OCI-LY3 (cell line): ENCODE measurements at regions not wholly inside any gene's neighbourhood (a gene's known extent, or its start where the extent isn't known, plus 50 kb on each side); places are given as distances from the start of the nearest gene placed in this dataset.

Experiments
- H2AFZ ChIP-seq: fragments of 200-600, 300-600 bp; shearing (Covaris generic); 2 replicates; pipeline ENCODE4 v1.6.0; 2014; ENCODE audit warnings: antibody characterized with exemption, low read depth, low read length
- H3K27ac ChIP-seq: fragments of 200-600, 300-600 bp; sonication (generic); 2 replicates; pipeline ENCODE4 v1.5.1; 2014; ENCODE audit warnings: mild to moderate bottlenecking, low read length, moderate library complexity, mixed read lengths
- H3K27me3 ChIP-seq: fragments of 200-600, 300-600 bp; sonication (generic); 2 replicates; pipeline ENCODE4 v1.6.1; 2014; ENCODE audit warnings: low read depth, low read length, mixed read lengths
- H3K36me3 ChIP-seq: fragments of 200-600, 300-600 bp; sonication (generic); replicated peaks from 2 replicates; pipeline ENCODE3; 2014; ENCODE audit warnings: low read depth, low read length, mixed read lengths
- H3K4me1 ChIP-seq: fragments of 300-600, 200-600 bp; sonication (generic); 2 replicates; pipeline ENCODE4 v1.6.1; 2014; ENCODE audit warnings: low read length, mixed read lengths
- H3K4me2 ChIP-seq: fragments of 200-600, 300-600 bp; sonication (generic); 2 replicates; pipeline ENCODE4 v1.6.1; 2014; ENCODE audit warnings: low read length, mixed read lengths
- H3K4me3 ChIP-seq: fragments of 300-600, 200-600 bp; sonication (generic); 2 replicates; pipeline ENCODE4 v1.5.1; 2014; ENCODE audit warnings: antibody characterized with exemption, mild to moderate bottlenecking, low read length, moderate library complexity
- H3K79me2 ChIP-seq: fragments of 300-600, 200-600 bp; shearing (Covaris generic); 2 replicates; pipeline ENCODE4 v1.6.1; 2014; ENCODE audit warnings: mild to moderate bottlenecking, low read length, mixed read lengths
- H3K9ac ChIP-seq: fragments of 300-600, 200-600 bp; shearing (Covaris generic); 2 replicates; pipeline ENCODE4 v1.6.0; 2014; ENCODE audit warnings: mild to moderate bottlenecking, low read length, moderate library complexity
- H3K9me3 ChIP-seq: fragments of 200-600, 300-600 bp; shearing (Covaris generic); 2 replicates; pipeline ENCODE4 v1.6.1; 2014; ENCODE audit warnings: low read length, mixed read lengths; ENCODE audit not compliant: insufficient read depth
- H4K20me1 ChIP-seq: fragments of 200-600, 300-600 bp; sonication (generic); 2 replicates; pipeline ENCODE4 v1.6.1; 2016; ENCODE audit warnings: low read length, mixed read lengths; ENCODE audit not compliant: insufficient read depth
- EZH2phosphoT487 ChIP-seq: fragments of 200-600 bp; shearing (Covaris generic); IDR thresholded peaks from 2 replicates; pipeline ENCODE4 v1.6.1; 2018; ENCODE audit warnings: antibody characterized with exemption, mixed run types, low read depth
- TF ChIP-seq, protein P1 (sequence below): fragments of 200-600, 300-600 bp; sonication (generic); IDR thresholded peaks from 2 replicates; pipeline ENCODE4 v1.5.1; 2014; ENCODE audit warnings: antibody characterized with exemption, low read length, low read depth

- Histone ChIP-seq H3K36me3 (no peaks in the 10 kb centered on the region), H3K4me1 (no peaks in the 10 kb centered on the region), H3K27me3 (no peaks in the 10 kb centered on the region), H3K9ac (no peak overlapping the region), H3K79me2 (no peaks in the 10 kb centered on the region), H3K9me3 (no peaks in the 10 kb centered on the region), H2AFZ (no peak overlapping the region), H3K4me2 (no peak overlapping the region), H3K4me3 (no peak overlapping the region), H4K20me1 (no peaks in the 10 kb centered on the region), H3K27ac (no peak overlapping the region)
- TF ChIP-seq EZH2phosphoT487: no peak
- TF ChIP-seq, protein P1, sequence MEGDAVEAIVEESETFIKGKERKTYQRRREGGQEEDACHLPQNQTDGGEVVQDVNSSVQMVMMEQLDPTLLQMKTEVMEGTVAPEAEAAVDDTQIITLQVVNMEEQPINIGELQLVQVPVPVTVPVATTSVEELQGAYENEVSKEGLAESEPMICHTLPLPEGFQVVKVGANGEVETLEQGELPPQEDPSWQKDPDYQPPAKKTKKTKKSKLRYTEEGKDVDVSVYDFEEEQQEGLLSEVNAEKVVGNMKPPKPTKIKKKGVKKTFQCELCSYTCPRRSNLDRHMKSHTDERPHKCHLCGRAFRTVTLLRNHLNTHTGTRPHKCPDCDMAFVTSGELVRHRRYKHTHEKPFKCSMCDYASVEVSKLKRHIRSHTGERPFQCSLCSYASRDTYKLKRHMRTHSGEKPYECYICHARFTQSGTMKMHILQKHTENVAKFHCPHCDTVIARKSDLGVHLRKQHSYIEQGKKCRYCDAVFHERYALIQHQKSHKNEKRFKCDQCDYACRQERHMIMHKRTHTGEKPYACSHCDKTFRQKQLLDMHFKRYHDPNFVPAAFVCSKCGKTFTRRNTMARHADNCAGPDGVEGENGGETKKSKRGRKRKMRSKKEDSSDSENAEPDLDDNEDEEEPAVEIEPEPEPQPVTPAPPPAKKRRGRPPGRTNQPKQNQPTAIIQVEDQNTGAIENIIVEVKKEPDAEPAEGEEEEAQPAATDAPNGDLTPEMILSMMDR: no peak
Measured at GRCh38 chr1:97004743-97005142, 283.2 kb downstream of the PTBP2 start.

DNA sequence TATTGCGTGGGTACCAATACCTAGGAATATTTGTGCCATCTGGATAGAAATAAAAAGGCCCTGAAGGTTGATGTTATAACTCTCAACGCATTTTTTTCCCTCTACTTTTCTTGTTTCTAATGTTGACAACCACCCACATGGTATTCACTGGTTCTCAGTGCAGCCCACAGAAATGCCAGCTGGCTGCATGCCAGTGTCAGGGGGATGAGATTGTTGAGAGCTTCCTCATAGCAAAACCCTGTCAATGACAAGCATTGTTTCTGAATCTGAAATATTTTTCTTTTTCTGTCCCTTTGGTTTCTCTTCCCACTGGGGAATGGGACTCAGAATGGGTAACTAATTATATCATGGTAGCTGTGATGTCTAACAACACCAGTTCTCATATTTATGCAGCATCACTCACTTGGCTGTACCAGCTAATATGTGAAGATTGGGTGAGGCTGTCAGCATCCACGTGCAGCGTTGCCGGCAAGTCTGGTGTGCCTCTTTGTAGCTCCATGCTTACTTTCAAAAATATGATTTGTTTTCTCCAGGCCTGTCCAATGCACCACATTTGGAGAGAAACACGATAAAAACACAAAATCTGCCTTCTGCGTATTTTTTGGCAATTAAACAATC, 284.6 kb downstream of the PTBP2 start:
- Histone ChIP-seq H3K79me2 (no peaks in the 10 kb centered on the region), H3K4me2 (no peak overlapping the region), H4K20me1 (no peaks in the 10 kb centered on the region), H3K4me1 (no peaks in the 10 kb centered on the region), H3K9ac (no peak overlapping the region), H3K36me3 (no peaks in the 10 kb centered on the region), H2AFZ (no peak overlapping the region), H3K27ac (no peak overlapping the region), H3K27me3 (no peaks in the 10 kb centered on the region), H3K9me3 (no peaks in the 10 kb centered on the region), H3K4me3 (no peak overlapping the region)
- TF ChIP-seq EZH2phosphoT487: no peak
- TF ChIP-seq, protein P1: no peak

- Histone ChIP-seq H3K27ac (no peak overlapping the region), H3K36me3 (no peaks in the 10 kb centered on the region), H3K4me2 (no peak overlapping the region), H4K20me1 (no peaks in the 10 kb centered on the region), H2AFZ (no peak overlapping the region), H3K9ac (no peak overlapping the region), H3K4me1 (no peaks in the 10 kb centered on the region), H3K27me3 (no peaks in the 10 kb centered on the region), H3K4me3 (no peak overlapping the region), H3K9me3 (no peaks in the 10 kb centered on the region), H3K79me2 (no peaks in the 10 kb centered on the region)
- TF ChIP-seq, protein P1: no peak
- TF ChIP-seq EZH2phosphoT487: no peak
Measured at GRCh38 chr1:97007840-97008604, 286.4 kb downstream of the PTBP2 start.

DNA sequence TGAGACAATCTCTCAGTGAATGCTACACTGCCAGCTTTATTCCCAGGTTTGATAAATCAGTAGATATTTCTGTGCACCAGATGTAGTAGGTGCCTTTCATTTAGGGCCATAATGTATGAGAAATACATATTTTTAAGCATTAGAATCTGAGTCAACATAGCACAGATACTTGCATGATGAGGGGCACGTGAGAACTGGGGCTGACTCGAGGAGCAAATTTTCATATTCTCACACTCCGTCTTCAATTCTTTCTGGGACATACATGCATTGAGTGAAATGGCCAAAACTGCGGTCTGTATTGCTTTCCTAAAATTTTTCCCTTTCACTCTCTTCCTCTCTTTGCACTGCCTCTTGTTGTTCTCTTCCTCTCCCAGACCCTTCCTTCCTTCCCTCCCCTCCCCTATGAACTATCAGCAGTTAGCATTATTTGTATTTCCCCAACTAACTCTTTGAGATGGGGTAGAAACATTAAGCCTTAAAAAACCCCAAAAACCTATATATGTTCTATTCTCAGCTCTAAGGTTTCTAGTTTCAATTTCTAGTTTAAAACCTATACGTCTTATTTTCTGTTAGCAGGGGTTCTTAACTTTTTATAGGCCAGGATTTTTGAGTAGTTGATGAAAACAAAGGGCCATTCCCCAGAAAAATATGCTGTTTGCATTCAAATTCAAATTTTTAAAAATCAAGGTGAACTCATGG, 289.1 kb downstream of the PTBP2 start:
- no peak overlapping the region for H2AFZ ChIP-seq
- TF ChIP-seq EZH2phosphoT487: no peak
- TF ChIP-seq, protein P1: no peak
- no peaks in the 10 kb centered on the region for H3K9me3 ChIP-seq
- no peaks in the 10 kb centered on the region for H4K20me1 ChIP-seq
- no peaks in the 10 kb centered on the region for H3K4me1 ChIP-seq
- H3K4me2 ChIP-seq: no peak overlapping the region
- no peak overlapping the region for H3K27ac ChIP-seq
- H3K9ac ChIP-seq: no peak overlapping the region
- H3K79me2 ChIP-seq: no peaks in the 10 kb centered on the region
- no peaks in the 10 kb centered on the region for H3K36me3 ChIP-seq
- no peak overlapping the region for H3K4me3 ChIP-seq
- no peaks in the 10 kb centered on the region for H3K27me3 ChIP-seq
